ENCODE measurements at regions not wholly inside any gene's neighbourhood (a gene's known extent, or its start where the extent isn't known, plus 50 kb on each side); places are given as distances from the start of the nearest gene placed in this dataset.

DNA sequence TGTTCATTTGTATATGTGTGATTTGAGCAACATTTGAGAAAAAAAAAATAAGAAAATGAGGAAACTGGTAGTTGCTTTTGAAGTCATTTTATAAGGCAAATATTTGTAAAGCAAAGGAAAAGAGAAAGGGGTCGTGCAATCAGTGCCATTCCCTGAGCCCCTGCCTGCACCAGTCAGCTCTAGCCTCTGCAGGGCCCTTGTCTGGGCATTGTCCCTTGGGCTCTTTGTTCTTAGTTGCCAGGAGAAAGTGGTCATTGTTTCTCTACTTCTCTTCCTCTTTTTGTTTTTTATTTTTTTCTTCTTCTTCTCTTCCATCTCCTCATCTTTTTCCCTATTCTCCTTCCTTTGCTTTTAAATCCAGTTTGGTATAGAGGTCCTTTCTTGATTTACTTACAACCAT is 175.3 kb upstream of the CREB1 start:
- H3K9me3 ChIP-seq (ENCODE audit: insufficient read depth, low read depth) = no peaks in the 10 kb centered on the region
- no peaks in the 10 kb centered on the region for H3F3A ChIP-seq (ENCODE audit: insufficient read depth, low read depth)
- H3K4me1 ChIP-seq (replicated peaks; ENCODE audit: insufficient read depth) = no peaks in the 10 kb centered on the region
- no TSS peak for BruUV-seq (replicated peaks)
- H4K20me1 ChIP-seq (ENCODE audit: insufficient read depth) = no peaks in the 10 kb centered on the region
- TF ChIP-seq EZH2 (IDR thresholded peaks at IDR 0.05; ENCODE audit: low read depth) (no peak), CTCF (conservative IDR thresholded peaks at IDR 0.05) (no peak)
- H3K4me3 ChIP-seq = no peak overlapping the region
- no peaks in the 10 kb centered on the region for H3K79me2 ChIP-seq (ENCODE audit: low read depth)
- POLR2A ChIA-PET (ENCODE audit: unreplicated experiment) = no interaction called here
- no peak for DNase-seq
- no peak overlapping the region for H2AFZ ChIP-seq
- H3K9me2 ChIP-seq (ENCODE audit: insufficient read depth) = no peaks in the 10 kb centered on the region
- no peaks in the 10 kb centered on the region for H3K36me3 ChIP-seq (ENCODE audit: low read depth)
- intact Hi-C loops (cut with micrococcal nuclease; ENCODE audit: unreplicated experiment) = no loop called here
- CTCF ChIA-PET = no interaction called here
- no peak overlapping the region for H3K4me2 ChIP-seq
- no peak overlapping the region for H3K27ac ChIP-seq
- no peaks in the 10 kb centered on the region for H3K27me3 ChIP-seq (ENCODE audit: insufficient read depth, low read depth)

DNA sequence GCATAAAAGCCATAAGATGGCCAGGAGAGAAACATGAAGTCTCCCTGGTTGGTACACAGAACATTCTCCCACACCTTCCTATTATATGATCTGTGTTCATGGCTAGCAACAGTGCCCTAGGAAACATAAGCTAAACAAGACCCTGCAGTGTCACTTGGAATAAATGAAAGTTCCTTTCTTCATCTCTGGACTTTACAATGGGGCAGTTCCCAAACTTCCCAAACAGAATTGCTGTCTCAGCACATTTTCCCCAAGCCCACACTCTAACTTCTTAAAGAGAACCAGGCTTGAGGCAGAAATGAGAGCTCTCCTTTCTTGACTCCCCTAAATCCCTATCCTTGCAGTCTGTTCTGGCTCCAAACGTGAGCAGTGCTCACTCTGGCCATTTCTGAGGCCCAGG is 173.2 kb upstream of the CREB1 start:
- no peaks in the 10 kb centered on the region for H3K36me3 ChIP-seq (ENCODE audit: low read depth)
- no peaks in the 10 kb centered on the region for H3K4me1 ChIP-seq (replicated peaks; ENCODE audit: insufficient read depth)
- no TSS peak for BruUV-seq (replicated peaks)
- no peaks in the 10 kb centered on the region for H3F3A ChIP-seq (ENCODE audit: insufficient read depth, low read depth)
- no peaks in the 10 kb centered on the region for H3K9me2 ChIP-seq (ENCODE audit: insufficient read depth)
- H3K79me2 ChIP-seq (ENCODE audit: low read depth) = no peaks in the 10 kb centered on the region
- ChIA-PET POLR2A (ENCODE audit: unreplicated experiment) (interaction anchor here (0.5 kb wide), 1 partner anchor 58 kb away, joined by 14 read pairs; no protein-coding TSS in a partner anchor), CTCF (no interaction called here)
- no peak for DNase-seq
- no peaks in the 10 kb centered on the region for H4K20me1 ChIP-seq (ENCODE audit: insufficient read depth)
- TF ChIP-seq EZH2 (IDR thresholded peaks at IDR 0.05; ENCODE audit: low read depth) (no peak), CTCF (conservative IDR thresholded peaks at IDR 0.05) (no peak)
- no peaks in the 10 kb centered on the region for H3K27me3 ChIP-seq (ENCODE audit: insufficient read depth, low read depth)
- no peak overlapping the region for H3K4me3 ChIP-seq
- H3K4me2 ChIP-seq = no peak overlapping the region
- H3K9me3 ChIP-seq (ENCODE audit: insufficient read depth, low read depth) = no peaks in the 10 kb centered on the region
- no peak overlapping the region for H2AFZ ChIP-seq
- intact Hi-C loops (cut with micrococcal nuclease; ENCODE audit: unreplicated experiment) = no loop called here
- H3K27ac ChIP-seq = no peak overlapping the region

- Histone ChIP-seq H3K36me3 (ENCODE audit: low read depth) (no peaks in the 10 kb centered on the region), H3F3A (ENCODE audit: insufficient read depth, low read depth) (no peaks in the 10 kb centered on the region), H3K27me3 (ENCODE audit: insufficient read depth, low read depth) (no peaks in the 10 kb centered on the region), H2AFZ (no peak overlapping the region), H3K4me3 (no peak overlapping the region), H3K79me2 (ENCODE audit: low read depth) (no peaks in the 10 kb centered on the region), H3K9me3 (ENCODE audit: insufficient read depth, low read depth) (no peaks in the 10 kb centered on the region), H3K4me2 (no peak overlapping the region), H3K9me2 (ENCODE audit: insufficient read depth) (no peaks in the 10 kb centered on the region), H4K20me1 (ENCODE audit: insufficient read depth) (no peaks in the 10 kb centered on the region), H3K27ac (no peak overlapping the region), H3K4me1 (replicated peaks; ENCODE audit: insufficient read depth) (no peaks in the 10 kb centered on the region)
- no peak for DNase-seq
- CTCF ChIA-PET = no interaction called here
- intact Hi-C loops (cut with micrococcal nuclease; ENCODE audit: unreplicated experiment) = no loop called here
- BruUV-seq (replicated peaks) = no TSS peak
- POLR2A ChIA-PET (ENCODE audit: unreplicated experiment) = interaction anchor here (0.5 to 0.7 kb wide), 2 partner anchors 42 to 59 kb away, joined by 5 to 14 read pairs; no protein-coding TSS in a partner anchor
- TF ChIP-seq EZH2 (IDR thresholded peaks at IDR 0.05; ENCODE audit: low read depth) (no peak), CTCF (conservative IDR thresholded peaks at IDR 0.05) (no peak)
Observed at GRCh38 chr2:207357216-207357615, 172.5 kb upstream of the CREB1 start.

Measured in PC-9 (cell line).